ENCODE measurements at regions not wholly inside any gene's neighbourhood (a gene's known extent, or its start where the extent isn't known, plus 50 kb on each side); places are given as distances from the start of the nearest gene placed in this dataset.

DNA sequence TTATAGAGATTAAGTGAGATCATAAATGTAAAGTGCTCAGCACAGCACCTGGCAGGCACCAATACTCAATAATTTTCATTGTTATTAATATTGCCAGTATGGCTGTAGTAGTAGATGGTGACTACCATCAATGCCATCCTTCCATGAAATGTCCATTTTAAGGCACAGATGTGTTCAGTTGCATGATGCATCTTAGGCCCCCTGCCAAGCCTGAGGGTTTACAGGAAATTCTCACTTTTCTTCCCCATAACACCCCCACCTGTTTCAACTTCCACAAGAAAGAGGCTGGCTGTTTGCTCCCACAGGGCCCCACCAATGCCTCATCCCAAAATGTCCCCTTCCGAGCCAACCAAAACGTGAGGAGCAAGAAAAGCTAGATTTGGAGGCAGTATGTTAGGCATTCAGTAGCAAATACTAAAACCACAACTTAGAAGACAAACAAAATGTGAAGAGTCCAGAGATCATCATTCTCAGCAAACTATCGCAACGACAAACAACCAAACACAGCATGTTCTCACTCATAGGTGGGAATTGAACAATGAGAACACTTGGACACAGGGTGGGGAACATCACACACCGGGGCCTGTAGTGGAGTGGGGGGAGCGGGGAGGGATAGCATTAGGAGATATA lies 110.6 kb upstream of the NHSL1 start:
- no peak for DNase-seq

DNA sequence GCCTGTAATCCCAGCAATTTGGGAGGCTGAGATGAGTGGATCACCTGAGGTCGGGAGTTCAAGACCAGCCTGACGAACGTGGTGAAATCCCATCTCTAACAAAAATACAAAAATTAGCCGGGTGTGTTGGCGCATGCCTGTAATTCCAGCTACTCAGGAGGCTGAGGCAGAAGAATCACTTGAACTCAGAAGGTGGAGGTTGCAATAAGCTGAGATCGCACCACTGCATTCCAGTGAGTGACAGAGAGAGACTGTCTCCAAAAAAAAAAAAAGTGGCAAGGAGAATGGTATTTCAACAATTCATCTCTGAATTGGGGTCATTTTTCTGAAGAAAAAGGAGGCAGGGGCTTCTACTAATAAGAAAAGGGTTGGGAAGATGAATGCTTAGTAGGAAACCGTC lies 111.5 kb upstream of the NHSL1 start:
- DNase-seq, result no peak

DNA sequence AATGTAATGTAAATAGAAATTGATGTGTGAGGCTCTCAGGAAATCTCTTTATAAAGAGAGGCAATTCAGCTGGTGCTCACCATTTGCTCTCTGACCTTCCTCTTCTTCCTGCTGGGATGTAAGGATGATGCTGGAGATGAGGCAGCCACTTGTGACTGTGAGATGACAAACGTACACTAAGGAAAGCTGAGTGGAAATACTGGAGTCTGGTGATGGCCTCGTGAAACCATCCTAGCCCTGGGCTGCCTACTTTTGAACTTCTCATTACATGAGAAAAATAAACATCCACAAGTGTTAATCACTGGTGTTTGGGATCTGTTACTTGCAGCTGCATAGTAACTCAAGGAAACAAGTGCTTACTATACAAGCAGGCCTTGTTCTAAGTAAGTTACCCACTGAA lies 114.9 kb upstream of the NHSL1 start:
- DNase-seq, result no peak

- DNase-seq, result no peak
Observed at GRCh38 chr6:138618168-138618567, 118.9 kb upstream of the NHSL1 start.

GRCh38 chr6:138620630-138621029 lies 121.3 kb upstream of the NHSL1 start:
- DNase-seq, result no peak

DNA sequence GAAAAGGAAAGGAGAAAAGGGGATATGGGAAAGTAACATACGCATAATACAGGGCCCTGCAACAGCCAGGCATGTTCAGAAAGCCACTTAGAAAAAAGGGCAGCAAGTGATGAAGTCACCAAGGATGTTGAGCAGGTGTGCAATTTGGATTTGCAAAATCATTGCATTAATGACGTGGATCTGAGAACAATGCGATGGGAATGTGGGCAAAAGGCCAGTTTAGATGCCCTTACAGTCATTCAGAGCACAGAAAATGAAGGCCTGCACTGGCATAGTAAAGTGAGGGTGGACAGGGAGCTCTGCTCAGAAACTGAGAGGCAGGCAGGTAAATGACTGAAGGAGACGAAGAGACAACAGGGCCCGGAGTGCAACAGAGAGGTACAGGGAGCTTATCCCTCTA lies 123.7 kb upstream of the NHSL1 start:
- DNase-seq, result no peak

DNA sequence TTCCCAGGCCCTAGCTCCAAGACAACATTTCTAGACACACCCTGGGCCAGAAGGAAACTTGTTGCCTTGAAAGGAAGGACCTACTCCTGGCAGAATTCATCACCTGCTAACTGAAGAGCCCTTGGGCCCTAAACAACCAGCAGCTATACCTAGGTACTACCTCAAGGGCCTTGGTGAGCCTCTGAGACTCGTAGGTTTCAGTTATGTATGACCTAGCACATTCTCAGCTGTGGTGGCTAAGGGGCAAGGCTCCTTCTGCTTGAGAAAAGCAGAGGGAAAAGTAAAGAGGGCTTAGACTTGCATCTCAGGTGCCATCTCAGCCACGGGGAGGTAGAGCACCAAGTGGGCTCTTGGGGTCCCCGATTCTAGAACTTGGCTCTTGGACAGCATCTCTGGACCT lies 132.3 kb upstream of the NHSL1 start:
- no peak for DNase-seq

GRCh38 chr6:138637822-138638221 lies 135.7 kb upstream of the CCDC28A start:
- DNase-seq, result no peak

GRCh38 chr6:138638604-138639003 lies 135.0 kb upstream of the CCDC28A start:
- no peak for DNase-seq

DNA sequence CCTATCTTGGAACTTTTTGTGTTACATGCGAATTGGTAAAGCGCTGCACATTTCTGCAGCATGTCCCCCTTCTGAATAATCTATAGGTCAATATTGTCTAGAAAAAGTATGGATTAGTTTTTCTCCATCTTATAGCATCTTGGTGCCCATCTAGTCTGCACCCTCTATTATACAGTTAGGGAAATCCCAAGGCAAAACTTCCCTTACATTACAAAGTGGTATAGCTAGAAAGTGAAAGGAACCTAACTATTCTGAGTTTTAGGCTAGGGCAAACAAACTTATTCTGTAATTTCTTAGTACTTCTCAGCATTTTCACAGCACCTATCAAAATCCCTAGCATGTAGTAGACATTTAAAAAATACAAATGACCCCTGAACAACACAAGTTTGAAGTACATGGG lies 133.5 kb upstream of the CCDC28A start:
- no peak for DNase-seq

DNA sequence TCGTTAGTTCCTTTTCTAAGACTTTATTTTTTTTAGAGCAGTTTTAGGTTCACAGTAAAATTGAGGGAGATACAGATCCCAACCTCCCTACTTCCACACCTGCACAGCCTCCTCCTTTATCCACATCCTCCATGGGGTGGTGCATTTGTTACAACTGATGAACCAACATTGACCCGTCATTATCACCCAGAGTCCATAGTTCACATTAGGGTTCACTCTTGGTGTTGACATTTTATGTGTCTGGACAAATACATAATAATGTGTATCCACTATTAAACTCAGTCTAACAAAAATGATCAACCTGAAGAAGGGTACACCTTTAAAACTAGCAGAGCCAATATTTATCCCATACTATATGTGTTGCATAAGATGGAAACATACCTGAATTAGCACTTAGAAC lies 130.4 kb upstream of the CCDC28A start:
- DNase-seq, result no peak

DNA sequence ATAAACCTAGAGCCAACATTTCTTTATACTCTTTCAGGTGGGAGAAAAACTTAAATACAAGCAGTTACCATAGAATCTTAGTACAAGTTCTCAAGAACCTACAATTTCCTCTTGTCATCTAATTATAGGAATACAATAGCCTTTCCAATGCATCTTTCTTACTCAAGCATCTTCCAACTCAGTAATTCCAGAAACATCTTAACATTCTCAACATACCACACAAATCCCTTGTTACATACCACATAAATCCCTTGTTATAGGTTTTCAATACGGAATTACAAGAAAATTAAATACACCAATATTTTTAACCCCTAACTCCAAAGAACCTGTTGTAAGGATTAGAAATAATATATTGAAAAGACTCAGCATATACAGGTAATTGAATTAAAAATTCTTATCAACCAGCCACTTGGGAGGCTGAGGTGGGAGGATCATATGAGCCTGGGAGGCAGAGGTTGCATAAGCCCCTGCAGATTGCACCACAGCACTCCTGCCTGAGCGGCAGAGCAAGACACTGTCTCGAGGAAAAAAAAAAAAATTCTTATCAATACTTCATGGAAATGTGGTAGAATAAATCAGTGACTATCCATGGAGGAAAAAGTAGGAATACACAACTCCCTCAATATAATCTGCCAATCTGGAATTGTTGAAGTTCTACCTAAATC lies 127.5 kb upstream of the CCDC28A start:
- DNase-seq, result no peak

DNA sequence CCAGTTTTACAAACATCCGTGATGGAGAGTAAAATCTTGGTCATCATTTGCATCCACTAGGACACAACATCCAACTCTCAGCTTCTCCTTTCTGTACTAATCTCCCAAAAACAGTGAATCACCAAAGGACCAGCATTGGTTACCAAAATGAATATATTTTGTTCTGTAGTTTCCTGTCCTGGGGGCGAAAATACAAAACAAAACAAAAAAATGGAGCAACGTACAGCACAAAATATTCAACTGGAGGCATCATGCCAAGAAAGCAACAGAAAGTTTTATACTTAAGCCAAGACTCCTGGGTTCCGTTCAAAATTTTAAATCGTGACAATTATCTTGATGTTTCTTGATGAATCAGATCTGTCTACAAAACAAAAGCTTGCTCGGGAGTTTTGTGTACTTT lies 126.6 kb upstream of the CCDC28A start:
- no peak for DNase-seq

GRCh38 chr6:138648127-138648526 lies 125.4 kb upstream of the CCDC28A start:
- DNase-seq, result no peak

GRCh38 chr6:138651491-138651890 lies 122.1 kb upstream of the CCDC28A start:
- DNase-seq, result no peak

DNA sequence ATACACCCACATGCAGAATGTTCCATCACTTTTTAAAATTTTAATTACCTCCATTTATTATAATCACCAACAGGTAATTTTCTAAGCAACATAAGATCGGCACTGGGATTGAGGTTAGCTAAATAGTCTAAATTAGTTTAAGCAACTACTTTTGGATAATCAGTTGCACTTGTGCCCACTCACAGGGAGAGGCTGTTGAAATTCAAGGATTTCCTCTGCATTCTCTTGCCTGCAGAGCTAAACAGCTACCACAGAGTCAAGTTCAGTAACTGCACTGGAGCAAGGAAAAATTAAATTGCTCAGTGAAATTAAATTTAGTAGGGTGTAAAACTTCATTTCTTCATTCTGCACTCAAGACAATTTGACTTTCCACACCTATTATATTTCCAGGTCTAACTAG lies 120.7 kb upstream of the CCDC28A start:
- DNase-seq, result no peak

GRCh38 chr6:138653435-138653834 lies 120.1 kb upstream of the CCDC28A start:
- DNase-seq, result no peak

DNA sequence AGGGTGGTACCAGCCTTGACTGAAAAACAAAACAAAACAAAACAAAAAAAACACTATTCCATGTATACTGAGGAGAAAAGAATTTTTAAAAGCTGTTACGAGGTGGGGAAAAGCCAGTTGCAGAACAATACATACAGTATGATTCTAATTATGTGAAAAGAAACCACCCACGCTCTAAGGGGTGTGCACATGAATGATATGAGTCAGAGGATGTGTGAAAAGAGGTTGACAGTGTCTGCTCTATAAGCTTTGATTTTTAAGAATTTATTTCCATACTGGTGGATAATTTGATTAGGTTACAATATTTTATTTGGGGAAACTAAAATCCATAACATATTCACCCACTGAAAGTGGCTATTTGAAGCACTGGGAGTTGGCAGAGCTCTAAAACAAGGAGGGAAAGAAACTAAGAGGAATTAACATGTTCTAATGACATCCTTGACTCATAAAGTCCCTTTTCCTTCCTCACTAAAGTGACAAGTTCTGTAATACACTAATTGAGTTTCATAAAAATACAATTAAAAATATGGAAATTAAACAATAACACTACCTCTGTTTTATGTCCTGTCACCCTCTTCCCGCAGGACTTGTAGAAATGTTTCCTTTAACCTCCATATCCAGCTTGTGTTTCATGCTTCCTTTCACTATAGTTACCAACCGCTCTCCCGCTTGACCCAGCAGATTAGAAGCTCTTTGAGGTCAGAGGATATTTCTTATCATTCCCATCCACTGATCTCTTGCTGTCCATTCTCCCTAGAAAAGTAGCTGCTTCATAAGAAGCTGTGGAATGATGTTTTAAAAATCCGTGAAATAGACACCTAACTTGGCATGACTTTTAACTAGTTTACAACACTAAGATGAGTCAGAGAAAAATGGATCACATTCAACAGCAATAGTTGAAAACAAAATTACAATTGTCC lies 118.6 kb upstream of the CCDC28A start:
- DNase-seq, result no peak

GRCh38 chr6:138655828-138656227 lies 117.7 kb upstream of the CCDC28A start:
- no peak for DNase-seq

- no peak for DNase-seq
Observed at GRCh38 chr6:138656364-138657064, 117.1 kb upstream of the CCDC28A start.

DNA sequence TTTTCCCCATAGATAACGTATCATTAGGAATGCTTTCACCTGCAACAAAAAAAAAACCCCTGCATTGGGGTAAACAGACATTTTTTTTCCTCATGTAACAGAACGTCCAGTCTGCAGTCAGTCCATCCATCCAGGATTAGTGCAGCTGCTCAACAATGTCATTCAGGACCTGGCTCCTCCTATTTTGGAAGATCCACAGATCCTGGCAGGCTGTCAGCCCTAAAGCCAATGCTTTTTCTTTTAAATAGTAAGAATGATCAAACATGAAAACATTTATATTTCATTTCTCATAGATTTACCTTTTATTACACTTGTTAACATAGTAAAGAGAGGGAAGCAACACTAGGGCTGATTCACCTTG lies 116.5 kb upstream of the CCDC28A start:
- peak; percentile 29 for DNase-seq

DNA sequence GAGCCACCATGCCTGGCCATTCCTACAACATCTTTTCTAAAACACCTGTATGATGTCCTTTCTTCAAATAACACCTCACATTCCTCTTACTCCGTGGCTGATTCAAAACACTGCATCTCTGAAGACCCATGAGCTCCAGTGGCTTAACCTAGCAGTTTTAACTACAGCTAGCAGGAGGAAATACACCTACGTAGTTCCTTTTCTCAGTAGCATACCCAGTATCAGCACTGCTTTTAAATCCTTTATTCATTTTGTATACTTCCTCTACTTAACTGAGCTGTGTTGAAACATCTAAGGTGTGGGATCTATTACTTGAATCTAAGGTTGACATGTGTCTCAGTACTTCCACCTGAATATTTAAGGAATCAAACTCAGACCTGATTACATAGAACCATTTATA lies 113.6 kb upstream of the CCDC28A start:
- DNase-seq, result no peak

DNA sequence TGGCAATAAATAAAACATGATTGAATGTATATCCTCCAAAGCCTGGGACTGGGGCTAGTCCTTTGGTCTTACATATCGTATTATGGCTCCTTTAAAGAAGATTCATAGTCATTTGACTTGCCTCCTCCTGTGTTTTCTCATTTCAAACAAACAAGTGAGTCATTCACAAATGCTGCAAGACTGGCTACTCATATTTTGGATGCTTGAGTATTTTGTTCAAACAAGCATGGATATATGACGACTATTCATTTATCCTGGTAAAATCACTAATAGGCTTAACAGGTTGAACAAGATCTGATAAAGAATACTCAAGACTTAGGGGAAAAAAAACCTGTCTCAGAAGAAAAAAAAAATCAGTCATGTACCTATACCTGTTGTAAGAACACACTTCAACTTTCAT lies 111.1 kb upstream of the CCDC28A start:
- DNase-seq, result no peak

All from femur (tissue), 1 donor.